ENCODE measurements at regions not wholly inside any gene's neighbourhood (a gene's known extent, or its start where the extent isn't known, plus 50 kb on each side); places are given as distances from the start of the nearest gene placed in this dataset.

DNA sequence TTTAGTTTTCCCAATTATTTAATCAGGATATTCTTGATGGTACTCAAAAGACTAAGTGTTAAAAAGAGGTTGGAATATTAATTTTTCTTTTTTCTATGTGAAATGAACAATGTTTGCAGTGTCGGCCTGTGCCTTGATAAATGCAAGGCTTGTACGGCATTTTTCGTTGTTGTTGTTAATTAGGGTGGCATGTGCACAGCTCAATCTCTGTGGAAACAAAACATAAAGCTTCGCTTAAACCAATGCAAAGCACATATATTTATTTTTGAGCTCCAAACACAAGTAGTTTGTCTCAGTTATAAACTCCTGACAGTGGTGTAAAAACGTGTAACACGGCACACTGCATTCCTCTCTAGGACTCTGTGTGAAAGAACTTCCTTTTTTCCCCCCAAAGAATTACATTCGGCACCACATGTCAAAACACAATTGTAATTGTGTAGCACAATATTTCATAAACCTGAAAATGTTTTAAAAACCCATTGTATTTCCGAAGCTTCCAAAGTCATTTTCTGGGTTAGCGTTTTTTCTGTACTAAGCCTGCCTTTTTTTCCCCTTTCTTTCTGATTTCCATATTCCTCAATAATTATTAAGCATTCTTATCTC is 498.0 kb downstream of the VRK1 start:
- H3K27ac ChIP-seq = no peak overlapping the region
- no peak for TF ChIP-seq ZFX (IDR thresholded peaks at IDR 0.05)
- TF ChIP-seq, protein P1, sequence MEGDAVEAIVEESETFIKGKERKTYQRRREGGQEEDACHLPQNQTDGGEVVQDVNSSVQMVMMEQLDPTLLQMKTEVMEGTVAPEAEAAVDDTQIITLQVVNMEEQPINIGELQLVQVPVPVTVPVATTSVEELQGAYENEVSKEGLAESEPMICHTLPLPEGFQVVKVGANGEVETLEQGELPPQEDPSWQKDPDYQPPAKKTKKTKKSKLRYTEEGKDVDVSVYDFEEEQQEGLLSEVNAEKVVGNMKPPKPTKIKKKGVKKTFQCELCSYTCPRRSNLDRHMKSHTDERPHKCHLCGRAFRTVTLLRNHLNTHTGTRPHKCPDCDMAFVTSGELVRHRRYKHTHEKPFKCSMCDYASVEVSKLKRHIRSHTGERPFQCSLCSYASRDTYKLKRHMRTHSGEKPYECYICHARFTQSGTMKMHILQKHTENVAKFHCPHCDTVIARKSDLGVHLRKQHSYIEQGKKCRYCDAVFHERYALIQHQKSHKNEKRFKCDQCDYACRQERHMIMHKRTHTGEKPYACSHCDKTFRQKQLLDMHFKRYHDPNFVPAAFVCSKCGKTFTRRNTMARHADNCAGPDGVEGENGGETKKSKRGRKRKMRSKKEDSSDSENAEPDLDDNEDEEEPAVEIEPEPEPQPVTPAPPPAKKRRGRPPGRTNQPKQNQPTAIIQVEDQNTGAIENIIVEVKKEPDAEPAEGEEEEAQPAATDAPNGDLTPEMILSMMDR (conservative IDR thresholded peaks at IDR 0.05) = no peak

DNA sequence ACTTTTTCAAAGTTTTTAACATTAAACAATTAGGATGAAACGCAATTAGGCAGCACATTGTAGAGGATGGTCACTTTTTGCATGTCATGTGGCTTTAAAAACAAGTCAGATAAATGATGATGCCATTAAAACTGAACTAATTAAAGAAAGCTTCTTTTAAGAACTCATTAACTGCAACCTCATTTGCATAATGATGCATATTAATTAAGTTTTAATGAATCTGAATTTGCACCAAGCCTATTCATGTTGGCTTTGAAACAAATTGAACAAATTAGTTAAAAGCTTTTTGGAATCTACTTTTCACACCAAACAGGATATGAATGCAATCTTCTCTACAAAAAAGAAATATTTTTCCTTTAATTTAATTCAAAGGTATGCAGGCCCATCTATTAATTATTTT is 499.0 kb downstream of the VRK1 start:
- no peak overlapping the region for H3K27ac ChIP-seq
- TF ChIP-seq ZFX (IDR thresholded peaks at IDR 0.05) = no peak
- TF ChIP-seq, protein P1 (conservative IDR thresholded peaks at IDR 0.05) = no peak

DNA sequence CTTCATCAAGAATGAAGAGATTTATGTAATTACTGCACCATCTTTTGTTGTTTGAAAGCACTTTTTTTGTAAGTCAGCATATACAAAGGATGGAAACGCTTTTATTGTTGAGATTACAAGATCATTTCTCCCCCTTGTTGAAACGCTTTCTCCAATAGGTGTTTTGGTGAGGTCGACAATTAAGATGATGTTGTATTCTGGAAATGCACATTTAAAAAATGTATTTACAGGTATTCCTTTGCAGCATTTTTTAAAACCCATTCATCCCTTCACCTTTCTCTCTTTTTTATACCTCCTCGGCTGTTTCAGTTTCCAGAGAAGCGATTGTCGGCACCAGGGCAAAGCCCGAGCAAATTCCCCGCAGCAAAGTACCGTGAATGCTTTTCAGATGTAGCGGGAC is 499.9 kb downstream of the VRK1 start:
- H3K27ac ChIP-seq = no peak overlapping the region
- TF ChIP-seq, protein P1 (conservative IDR thresholded peaks at IDR 0.05) = no peak
- no peak for TF ChIP-seq ZFX (IDR thresholded peaks at IDR 0.05)

DNA sequence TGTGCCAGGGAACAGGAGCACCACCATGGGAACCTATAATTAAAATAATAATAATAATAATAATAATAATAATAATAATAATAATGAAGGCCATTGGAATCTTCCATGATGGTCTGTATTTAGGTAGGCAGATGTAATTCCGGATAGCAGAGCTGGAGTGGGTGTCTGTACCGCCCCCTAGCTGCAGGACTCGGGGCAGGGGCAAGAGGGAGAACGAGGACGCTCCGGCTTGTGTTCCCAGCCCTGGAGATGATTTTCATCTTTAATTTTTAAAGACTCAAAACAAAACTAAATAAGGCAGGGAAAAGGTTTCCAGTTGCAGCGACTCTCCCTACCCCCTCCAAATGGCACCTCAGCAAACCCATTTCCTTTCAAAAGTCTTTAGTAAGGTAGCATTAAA is 501.1 kb downstream of the VRK1 start:
- TF ChIP-seq ZFX (IDR thresholded peaks at IDR 0.05) = no peak
- TF ChIP-seq, protein P1 (conservative IDR thresholded peaks at IDR 0.05) = peak; percentile 56
- H3K27ac ChIP-seq = no peak overlapping the region

DNA sequence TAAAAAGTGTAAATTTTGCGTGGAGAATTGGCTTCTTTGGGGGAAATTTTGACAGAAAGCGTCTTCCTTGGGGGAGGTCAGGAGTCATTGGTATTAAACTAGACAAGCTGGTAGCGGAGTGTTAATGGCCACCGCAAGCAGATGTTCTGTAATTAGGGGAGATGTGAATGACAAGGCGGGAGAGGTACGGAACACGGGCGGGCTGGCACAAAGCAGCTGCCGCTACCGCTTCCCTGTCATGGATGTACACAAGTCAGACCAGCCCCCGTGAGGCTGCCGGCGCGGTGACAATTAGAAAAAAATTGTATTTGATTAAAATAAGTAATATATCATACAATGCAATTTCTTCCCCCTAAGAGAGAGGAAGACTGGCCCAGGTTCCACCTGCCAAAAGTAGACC is 501.6 kb downstream of the VRK1 start:
- TF ChIP-seq ZFX (IDR thresholded peaks at IDR 0.05) = no peak
- TF ChIP-seq, protein P1 (conservative IDR thresholded peaks at IDR 0.05) = peak; percentile 30
- H3K27ac ChIP-seq = no peak overlapping the region

DNA sequence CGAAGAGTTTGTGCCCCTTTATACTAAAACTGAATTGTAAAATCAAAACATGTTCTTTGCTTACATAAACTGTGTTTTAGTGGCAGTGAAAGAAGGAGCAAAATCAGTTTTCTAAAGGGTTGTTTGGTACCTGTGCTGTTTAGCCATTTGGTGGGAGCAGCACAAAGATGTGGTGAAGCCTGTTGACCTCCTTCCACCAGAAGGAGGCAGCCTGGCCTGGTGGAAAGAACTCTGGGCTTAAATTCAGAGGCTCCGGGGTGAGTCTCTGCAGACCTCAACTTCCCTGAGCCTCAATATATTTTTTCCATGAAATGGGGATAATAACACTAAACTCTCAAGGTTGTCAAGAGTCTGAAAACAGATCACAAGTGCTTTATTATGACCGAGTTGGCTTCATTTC is 502.5 kb downstream of the VRK1 start:
- no peak overlapping the region for H3K27ac ChIP-seq
- TF ChIP-seq ZFX (IDR thresholded peaks at IDR 0.05) = no peak
- TF ChIP-seq, protein P1 (conservative IDR thresholded peaks at IDR 0.05) = peak; percentile 24

DNA sequence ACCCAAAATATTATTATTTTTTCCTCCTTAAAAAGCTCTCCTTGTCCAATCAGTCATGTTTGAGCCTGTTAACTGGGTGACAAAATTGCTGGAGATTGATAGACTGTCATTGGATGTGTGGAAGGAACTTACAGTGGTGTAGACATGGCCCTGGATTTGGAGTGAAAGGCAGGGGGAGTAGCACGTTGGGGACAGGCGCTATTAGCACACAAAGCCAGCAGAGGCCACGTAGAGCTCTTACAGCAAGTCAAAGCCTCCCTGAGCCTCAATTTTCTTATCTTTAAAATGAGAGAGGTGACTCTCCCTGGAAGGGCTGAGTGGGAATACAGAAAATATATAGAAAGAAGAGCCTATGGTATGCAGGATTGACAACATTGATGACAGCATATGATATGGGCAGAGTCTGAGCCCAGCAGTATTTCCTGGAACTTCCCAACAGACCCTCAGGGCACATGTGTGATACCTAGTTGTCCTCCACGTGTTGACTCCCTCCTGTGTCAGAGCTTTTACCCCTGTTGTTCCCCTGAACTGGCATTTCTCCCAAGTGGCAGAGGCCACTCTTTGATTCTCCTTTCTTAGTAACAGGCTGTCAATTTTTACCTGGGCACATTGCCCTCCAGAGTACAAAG is 504.9 kb downstream of the VRK1 start:
- TF ChIP-seq, protein P1 (conservative IDR thresholded peaks at IDR 0.05) = no peak
- no peak for TF ChIP-seq ZFX (IDR thresholded peaks at IDR 0.05)
- no peak overlapping the region for H3K27ac ChIP-seq
